Adrenal gland (tissue), 5 donors: ENCODE measurements at regions not wholly inside any gene's neighbourhood (a gene's known extent, or its start where the extent isn't known, plus 50 kb on each side); places are given as distances from the start of the nearest gene placed in this dataset.

Source experiments
- POLR2A ChIP-seq, 2 donors: fragments of 450-650 bp; IDR thresholded peaks; one replicate each; pipeline ENCODE4 v1.6.1; 2017; ENCODE audit warnings: antibody characterized with exemption in 2 of 2, mild to moderate bottlenecking in 2 of 2, moderate library complexity in 1 of 2
- TF ChIP-seq, protein P1 (sequence below), 6 experiments: fragments of 450-650 bp in 4 of 6; fragments of 200-600 bp in 2 of 6; sonication (generic) in 1 of 6; IDR thresholded peaks; 1 replicate in 5 of 6; 2 replicates in 1 of 6; pipeline versions ENCODE4 v1.5.1 to v1.8.0; 2016 to 2021; ENCODE audit warnings: antibody characterized with exemption in 6 of 6, mild to moderate bottlenecking in 2 of 6, moderate library complexity in 1 of 6
- donor health status: DM: no; HTN: no; CAD: no.

DNA sequence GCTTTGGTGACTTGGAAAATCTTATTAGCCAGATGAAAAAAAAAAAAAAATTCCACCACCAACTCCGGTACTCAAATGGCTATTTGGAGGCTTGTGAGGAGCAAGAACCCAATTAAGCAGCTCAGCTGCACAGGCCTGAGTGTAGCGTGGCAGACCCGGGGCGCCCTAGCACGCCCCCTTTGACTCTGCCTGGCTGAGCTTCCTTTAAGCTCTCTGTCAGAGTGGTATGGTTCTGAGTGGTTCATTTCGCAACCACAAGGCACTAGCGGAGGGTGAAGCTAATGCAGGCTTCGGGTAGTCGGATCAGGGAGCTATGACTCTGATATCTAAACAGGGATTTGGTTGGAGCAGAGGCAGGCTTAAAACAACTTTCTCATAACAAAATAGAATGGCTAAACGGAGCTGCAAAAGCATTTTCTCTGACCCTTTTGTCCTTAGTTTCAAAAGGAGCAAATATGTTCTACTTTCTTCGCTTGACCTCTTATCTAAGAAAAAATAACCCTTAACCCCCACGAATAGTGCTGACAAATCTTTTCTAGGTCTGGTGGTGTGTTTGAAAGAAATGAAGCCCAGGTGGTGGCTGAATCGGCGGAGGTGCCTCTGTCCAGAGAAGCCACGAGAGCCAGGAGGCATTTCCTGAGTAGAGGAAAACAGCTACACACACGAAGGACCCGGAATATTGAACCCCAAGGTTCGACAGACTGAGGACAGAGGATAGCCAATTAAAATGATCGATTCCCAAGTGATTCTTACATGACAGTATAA is 285.4 kb upstream of the GLI3 start:
- TF ChIP-seq, protein P1, sequence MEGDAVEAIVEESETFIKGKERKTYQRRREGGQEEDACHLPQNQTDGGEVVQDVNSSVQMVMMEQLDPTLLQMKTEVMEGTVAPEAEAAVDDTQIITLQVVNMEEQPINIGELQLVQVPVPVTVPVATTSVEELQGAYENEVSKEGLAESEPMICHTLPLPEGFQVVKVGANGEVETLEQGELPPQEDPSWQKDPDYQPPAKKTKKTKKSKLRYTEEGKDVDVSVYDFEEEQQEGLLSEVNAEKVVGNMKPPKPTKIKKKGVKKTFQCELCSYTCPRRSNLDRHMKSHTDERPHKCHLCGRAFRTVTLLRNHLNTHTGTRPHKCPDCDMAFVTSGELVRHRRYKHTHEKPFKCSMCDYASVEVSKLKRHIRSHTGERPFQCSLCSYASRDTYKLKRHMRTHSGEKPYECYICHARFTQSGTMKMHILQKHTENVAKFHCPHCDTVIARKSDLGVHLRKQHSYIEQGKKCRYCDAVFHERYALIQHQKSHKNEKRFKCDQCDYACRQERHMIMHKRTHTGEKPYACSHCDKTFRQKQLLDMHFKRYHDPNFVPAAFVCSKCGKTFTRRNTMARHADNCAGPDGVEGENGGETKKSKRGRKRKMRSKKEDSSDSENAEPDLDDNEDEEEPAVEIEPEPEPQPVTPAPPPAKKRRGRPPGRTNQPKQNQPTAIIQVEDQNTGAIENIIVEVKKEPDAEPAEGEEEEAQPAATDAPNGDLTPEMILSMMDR (IDR thresholded peaks at IDR 0.05): no peak
- TF ChIP-seq POLR2A (IDR thresholded peaks at IDR 0.05): no peak
